OCI-LY3 (cell line): ENCODE measurements at regions not wholly inside any gene's neighbourhood (a gene's known extent, or its start where the extent isn't known, plus 50 kb on each side); places are given as distances from the start of the nearest gene placed in this dataset.

Experiments used
- CTCF ChIP-seq: fragments of 200-600, 300-600 bp; sonication (generic); IDR thresholded peaks from 2 replicates; pipeline ENCODE4 v1.5.1; 2014; ENCODE audit warnings: antibody characterized with exemption, low read length, low read depth
- EZH2phosphoT487 ChIP-seq: fragments of 200-600 bp; shearing (Covaris generic); IDR thresholded peaks from 2 replicates; pipeline ENCODE4 v1.6.1; 2018; ENCODE audit warnings: antibody characterized with exemption, mixed run types, low read depth

DNA sequence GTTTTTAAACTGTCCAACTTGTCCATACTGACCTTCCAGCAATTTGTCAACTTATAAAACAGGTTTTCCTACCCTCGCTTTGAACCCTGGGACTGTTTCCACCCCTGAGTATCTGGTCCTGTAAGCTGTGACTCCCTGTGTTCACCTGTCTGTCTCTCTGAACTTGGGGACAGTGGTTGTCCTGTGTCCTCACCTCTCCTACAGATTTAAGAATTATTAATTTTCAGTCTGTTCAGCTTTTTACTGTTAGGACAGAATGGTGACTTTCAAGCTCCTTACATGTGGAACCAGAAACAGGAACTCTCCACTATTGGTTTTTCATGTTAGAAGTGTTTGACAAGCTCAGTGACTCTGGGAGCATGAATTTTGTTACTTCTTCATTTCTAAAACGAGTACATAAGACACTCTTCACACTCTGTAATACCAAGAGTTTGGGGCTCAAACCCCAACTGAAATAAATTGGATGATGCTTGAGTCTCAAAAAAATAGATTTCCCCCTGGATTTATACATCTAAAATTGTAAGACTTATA is 713.9 kb downstream of the COL12A1 start:
- no peak for TF ChIP-seq CTCF
- no peak for TF ChIP-seq EZH2phosphoT487
